ENCODE measurements at regions not wholly inside any gene's neighbourhood (a gene's known extent, or its start where the extent isn't known, plus 50 kb on each side); places are given as distances from the start of the nearest gene placed in this dataset.

GRCh38 chr6:19041906-19042305, 654.8 kb downstream of the RNF144B start:
- intact Hi-C loops (cut with micrococcal nuclease), result no loop called here
- Histone ChIP-seq H4K20me1 (ENCODE audit: insufficient read depth) (no peaks in the 10 kb centered on the region), H3K9me2 (ENCODE audit: insufficient read depth) (no peaks in the 10 kb centered on the region), H3K27me3 (ENCODE audit: insufficient read depth, low read length) (no peaks in the 10 kb centered on the region), H3K4me1 (ENCODE audit: control insufficient read depth in 1 of 2, insufficient read depth in 2 of 2, low read length in 2 of 2) (no peaks in the 10 kb centered on the region), H3K9me3 (ENCODE audit: control insufficient read depth in 1 of 2, insufficient read depth in 1 of 2, low read depth in 1 of 2, low read length in 2 of 2) (no peaks in the 10 kb centered on the region), H3K27ac (ENCODE audit: low read depth, low read length) (no peak overlapping the region), H3K79me2 (ENCODE audit: insufficient read depth, low read length) (no peaks in the 10 kb centered on the region), H3K36me3 (ENCODE audit: control insufficient read depth in 1 of 2, insufficient read depth in 2 of 2, low read length in 2 of 2) (no peaks in the 10 kb centered on the region), H3K9ac (ENCODE audit: low read length) (no peak overlapping the region), H3K4me3 (replicated peaks in 1 of 2; ENCODE audit: low read depth in 1 of 2, low read length in 2 of 2) (no peak overlapping the region), H3K4me2 (ENCODE audit: low read length) (no peak overlapping the region), H2AFZ (ENCODE audit: low read depth, low read length, poor library complexity, severe bottlenecking) (no peak overlapping the region)
- BruUV-seq (replicated peaks), result no TSS peak
- POLR2A ChIA-PET, result no interaction called here
- RAD21 ChIA-PET (ENCODE audit: low non-redundant PET in 1 of 2, low total read pairs in 2 of 2, uncharacterized antibody in 2 of 2, unreplicated experiment in 2 of 2), result no interaction called here
- TF ChIP-seq SP1 (IDR thresholded peaks at IDR 0.05; ENCODE audit: low read depth) (no peak), RAD21 (IDR thresholded peaks at IDR 0.05; ENCODE audit: low read depth) (no peak), SRF (IDR thresholded peaks at IDR 0.05; ENCODE audit: low read depth) (no peak), POLR2A (IDR thresholded peaks at IDR 0.05; ENCODE audit: borderline replicate concordance, extremely low read depth, insufficient read depth, insufficient read length) (no peak), ELF1 (IDR thresholded peaks at IDR 0.05; ENCODE audit: borderline replicate concordance, low read depth) (no peak), SIN3A (IDR thresholded peaks at IDR 0.05; ENCODE audit: low read depth) (no peak), EZH2 (IDR thresholded peaks at IDR 0.05) (no peak), YY1 (IDR thresholded peaks at IDR 0.05; ENCODE audit: extremely low read depth, insufficient replicate concordance, low read depth, low read length) (no peak), JUND (IDR thresholded peaks at IDR 0.05) (no peak)
- TF ChIP-seq, protein P1, sequence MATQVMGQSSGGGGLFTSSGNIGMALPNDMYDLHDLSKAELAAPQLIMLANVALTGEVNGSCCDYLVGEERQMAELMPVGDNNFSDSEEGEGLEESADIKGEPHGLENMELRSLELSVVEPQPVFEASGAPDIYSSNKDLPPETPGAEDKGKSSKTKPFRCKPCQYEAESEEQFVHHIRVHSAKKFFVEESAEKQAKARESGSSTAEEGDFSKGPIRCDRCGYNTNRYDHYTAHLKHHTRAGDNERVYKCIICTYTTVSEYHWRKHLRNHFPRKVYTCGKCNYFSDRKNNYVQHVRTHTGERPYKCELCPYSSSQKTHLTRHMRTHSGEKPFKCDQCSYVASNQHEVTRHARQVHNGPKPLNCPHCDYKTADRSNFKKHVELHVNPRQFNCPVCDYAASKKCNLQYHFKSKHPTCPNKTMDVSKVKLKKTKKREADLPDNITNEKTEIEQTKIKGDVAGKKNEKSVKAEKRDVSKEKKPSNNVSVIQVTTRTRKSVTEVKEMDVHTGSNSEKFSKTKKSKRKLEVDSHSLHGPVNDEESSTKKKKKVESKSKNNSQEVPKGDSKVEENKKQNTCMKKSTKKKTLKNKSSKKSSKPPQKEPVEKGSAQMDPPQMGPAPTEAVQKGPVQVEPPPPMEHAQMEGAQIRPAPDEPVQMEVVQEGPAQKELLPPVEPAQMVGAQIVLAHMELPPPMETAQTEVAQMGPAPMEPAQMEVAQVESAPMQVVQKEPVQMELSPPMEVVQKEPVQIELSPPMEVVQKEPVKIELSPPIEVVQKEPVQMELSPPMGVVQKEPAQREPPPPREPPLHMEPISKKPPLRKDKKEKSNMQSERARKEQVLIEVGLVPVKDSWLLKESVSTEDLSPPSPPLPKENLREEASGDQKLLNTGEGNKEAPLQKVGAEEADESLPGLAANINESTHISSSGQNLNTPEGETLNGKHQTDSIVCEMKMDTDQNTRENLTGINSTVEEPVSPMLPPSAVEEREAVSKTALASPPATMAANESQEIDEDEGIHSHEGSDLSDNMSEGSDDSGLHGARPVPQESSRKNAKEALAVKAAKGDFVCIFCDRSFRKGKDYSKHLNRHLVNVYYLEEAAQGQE (IDR thresholded peaks at IDR 0.05; ENCODE audit: low read depth), result no peak
- TF ChIP-seq, protein P2, sequence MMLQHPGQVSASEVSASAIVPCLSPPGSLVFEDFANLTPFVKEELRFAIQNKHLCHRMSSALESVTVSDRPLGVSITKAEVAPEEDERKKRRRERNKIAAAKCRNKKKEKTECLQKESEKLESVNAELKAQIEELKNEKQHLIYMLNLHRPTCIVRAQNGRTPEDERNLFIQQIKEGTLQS (IDR thresholded peaks at IDR 0.05), result no peak
- TF ChIP-seq, protein P3, sequence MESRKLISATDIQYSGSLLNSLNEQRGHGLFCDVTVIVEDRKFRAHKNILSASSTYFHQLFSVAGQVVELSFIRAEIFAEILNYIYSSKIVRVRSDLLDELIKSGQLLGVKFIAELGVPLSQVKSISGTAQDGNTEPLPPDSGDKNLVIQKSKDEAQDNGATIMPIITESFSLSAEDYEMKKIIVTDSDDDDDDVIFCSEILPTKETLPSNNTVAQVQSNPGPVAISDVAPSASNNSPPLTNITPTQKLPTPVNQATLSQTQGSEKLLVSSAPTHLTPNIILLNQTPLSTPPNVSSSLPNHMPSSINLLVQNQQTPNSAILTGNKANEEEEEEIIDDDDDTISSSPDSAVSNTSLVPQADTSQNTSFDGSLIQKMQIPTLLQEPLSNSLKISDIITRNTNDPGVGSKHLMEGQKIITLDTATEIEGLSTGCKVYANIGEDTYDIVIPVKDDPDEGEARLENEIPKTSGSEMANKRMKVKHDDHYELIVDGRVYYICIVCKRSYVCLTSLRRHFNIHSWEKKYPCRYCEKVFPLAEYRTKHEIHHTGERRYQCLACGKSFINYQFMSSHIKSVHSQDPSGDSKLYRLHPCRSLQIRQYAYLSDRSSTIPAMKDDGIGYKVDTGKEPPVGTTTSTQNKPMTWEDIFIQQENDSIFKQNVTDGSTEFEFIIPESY (IDR thresholded peaks at IDR 0.05; ENCODE audit: extremely low read depth, insufficient replicate concordance, low read length), result no peak
- no peak for DNase-seq (ENCODE audit: low read depth, low spot score)
- ATAC-seq, result no peak
- CTCF ChIA-PET, result no interaction called here
